GM12878 (cell line): ENCODE measurements at regions not wholly inside any gene's neighbourhood (a gene's known extent, or its start where the extent isn't known, plus 50 kb on each side); places are given as distances from the start of the nearest gene placed in this dataset.
"Not testable (repeated sequence)": the region's sequence is repeated elsewhere in the genome, so short reads cannot be mapped to it uniquely, and the experiment has no call there.

Experiments
- ATAC-seq: fragments of 200-7000 bp; cut with Tn5 transposase; 3 replicates; pipeline ENCODE4 v1.9.1; 2020; ENCODE audit warnings: mild to moderate bottlenecking, moderate library complexity
- BruUV-seq: library from RNA; stranded (reverse); fragments of 400-500 nt; replicated peaks from 2 replicates; lab custom pipeline; 2021; lab: Mats Ljungman, UMichigan
- CTCF ChIA-PET: fragments of 300-600 bp; sonication (Branson Sonifier 250); formaldehyde crosslinking; extraction: SDS; loops from one replicate; lab custom pipeline; 2021; ENCODE audit warnings: inconsistent platforms; lab: Yijun Ruan, JAX
- POLR2A ChIA-PET: fragments of 350-600 bp; formaldehyde crosslinking; extraction: SDS; loops from one replicate; lab custom pipeline; 2021; ENCODE audit warnings: inconsistent platforms; lab: Charles Lee
- RAD21 ChIA-PET: fragments of 300-600 bp; sonication (Branson Sonifier 250); formaldehyde crosslinking; loops from one replicate; lab custom pipeline; 2023; ENCODE audit warnings: antibody characterized with exemption; ENCODE audit not compliant: unreplicated experiment; lab: Charles Lee
- SMC1A ChIA-PET: fragments of 300-600 bp; sonication (Branson Sonifier 250); formaldehyde crosslinking; loops from one replicate; lab custom pipeline; 2023; ENCODE audit not compliant: unreplicated experiment, uncharacterized antibody; lab: Charles Lee
- DNase-seq: peaks from one replicate; pipeline ENCODE4 v3.0.0-alpha.2; 2011; ENCODE audit warnings: low read depth, low spot score
- FAIRE-seq: peaks from 3 replicates; lab custom pipeline; 2011; peaks lifted over from hg19 to GRCh38; lab: Jason Lieb, UNC
- H2AFZ ChIP-seq: 2 replicates; pipeline ENCODE4 v1.6.0; 2011; ENCODE audit warnings: low read depth, low read length, control low read depth; ENCODE audit not compliant: control insufficient read depth
- H3K27ac ChIP-seq: 2 replicates; pipeline ENCODE4 v1.5.1; 2011; ENCODE audit warnings: control low read depth; ENCODE audit not compliant: control insufficient read depth, insufficient read depth
- H3K27me3 ChIP-seq, 2 experiments: replicated peaks in 1 of 2; 2 replicates each; pipeline versions ENCODE4 v1.6.0 to v1.6.1; 2011; ENCODE audit warnings: low read length in 1 of 2; ENCODE audit not compliant: control insufficient read depth in 2 of 2, insufficient read depth in 2 of 2
- H3K36me3 ChIP-seq, 2 experiments: 2 replicates each; pipeline ENCODE4 v1.5.1; 2011; ENCODE audit warnings: low read length in 1 of 2; ENCODE audit not compliant: control insufficient read depth in 2 of 2, insufficient read depth in 2 of 2
- H3K4me1 ChIP-seq: 2 replicates; pipeline ENCODE4 v1.6.1; 2011; ENCODE audit warnings: mild to moderate bottlenecking, low read length, moderate library complexity, mixed read lengths; ENCODE audit not compliant: control insufficient read depth, insufficient read depth
- H3K4me2 ChIP-seq: 2 replicates; pipeline ENCODE4 v1.6.0; 2011; ENCODE audit warnings: control low read depth; ENCODE audit not compliant: control insufficient read depth, insufficient read depth
- H3K4me3 ChIP-seq: fragments of 200-600 bp; sonication (generic); 2 replicates; pipeline ENCODE4 v1.5.1; 2016
- H3K79me2 ChIP-seq: 2 replicates; pipeline ENCODE4 v1.6.0; 2011; ENCODE audit warnings: low read length; ENCODE audit not compliant: control insufficient read depth, insufficient read depth
- H3K9ac ChIP-seq: 2 replicates; pipeline ENCODE4 v1.8.0; 2011; ENCODE audit warnings: low read length, control low read depth, mixed read lengths; ENCODE audit not compliant: control insufficient read depth, insufficient read depth
- H3K9me3 ChIP-seq: replicated peaks from 3 replicates; pipeline ENCODE4 v1.5.1; 2011; ENCODE audit warnings: mild to moderate bottlenecking, low read length; ENCODE audit not compliant: control insufficient read depth, insufficient read depth
- H4K20me1 ChIP-seq: 2 replicates; pipeline ENCODE4 v1.6.0; 2011; ENCODE audit not compliant: control insufficient read depth, insufficient read depth
- MEF2B ChIP-seq: fragments of 450-650 bp; IDR thresholded peaks from 2 replicates; pipeline ENCODE4 v1.6.1; 2018; ENCODE audit warnings: mild to moderate bottlenecking, moderate library complexity; ENCODE audit not compliant: partially characterized antibody, poor library complexity, severe bottlenecking
- WGBS: methylation state at CpG from one replicate; pipeline ENCODE4 v1.1.6; 2016; ENCODE audit warnings: low lambda C conversion rate; ENCODE audit not compliant: insufficient replicate concordance, insufficient coverage; ENCODE audit errors: missing lambda C conversion rate; 5-methylcytosine and 5-hydroxymethylcytosine counted together
- in situ Hi-C: fragments of 300-500 bp; cut with MboI; formaldehyde crosslinking; loops from 9 replicates; pipeline ENCODE4 v1.14.3; 2018; ENCODE audit warnings: mixed read lengths
- intact Hi-C: fragments of 100-400 bp; cut with micrococcal nuclease; formaldehyde crosslinking; loops from one replicate; pipeline ENCODE4 v1.14.2; 2022; ENCODE audit not compliant: unreplicated experiment
- TF ChIP-seq, protein P1 (sequence below): IDR thresholded peaks from 2 replicates; pipeline ENCODE4 v1.6.1; 2012; ENCODE audit warnings: low read depth, low read length, improper control_type of control experiment

- DNase-seq, result no peak
- no peak overlapping the region for H3K4me3 ChIP-seq
- WGBS, result 14% methylated on average over 5 of the region's 5 CpGs
- H3K4me2 ChIP-seq, result no peak overlapping the region
- no peak overlapping the region for H3K9ac ChIP-seq
- TF ChIP-seq MEF2B, result peak; percentile 26
- TF ChIP-seq, protein P1, sequence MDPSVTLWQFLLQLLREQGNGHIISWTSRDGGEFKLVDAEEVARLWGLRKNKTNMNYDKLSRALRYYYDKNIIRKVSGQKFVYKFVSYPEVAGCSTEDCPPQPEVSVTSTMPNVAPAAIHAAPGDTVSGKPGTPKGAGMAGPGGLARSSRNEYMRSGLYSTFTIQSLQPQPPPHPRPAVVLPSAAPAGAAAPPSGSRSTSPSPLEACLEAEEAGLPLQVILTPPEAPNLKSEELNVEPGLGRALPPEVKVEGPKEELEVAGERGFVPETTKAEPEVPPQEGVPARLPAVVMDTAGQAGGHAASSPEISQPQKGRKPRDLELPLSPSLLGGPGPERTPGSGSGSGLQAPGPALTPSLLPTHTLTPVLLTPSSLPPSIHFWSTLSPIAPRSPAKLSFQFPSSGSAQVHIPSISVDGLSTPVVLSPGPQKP, result no peak
- no TSS peak for BruUV-seq
- H3K27ac ChIP-seq, result no peak overlapping the region
- H3K36me3 ChIP-seq, result no peaks in the 10 kb centered on the region
- FAIRE-seq, result no peak
- peak; percentile 50 for ATAC-seq
- no peak overlapping the region; the same call in 1 of the 2 replicates for H2AFZ ChIP-seq
- no peaks in the 10 kb centered on the region for H4K20me1 ChIP-seq
- CTCF ChIA-PET, result interaction anchor here (4.5 kb wide), 1 partner anchor 8 kb away, joined by 21 read pairs; no protein-coding TSS in a partner anchor
- POLR2A ChIA-PET, result no interaction called here
- RAD21 ChIA-PET, result no interaction called here
- SMC1A ChIA-PET, result no interaction called here
- intact Hi-C loops, result loop anchor here (10.0 kb wide), 1 partner anchor 224 kb away; no protein-coding TSS in a partner anchor
- H3K9me3 ChIP-seq, result no peaks in the 10 kb centered on the region; the same call in 2 of the 3 replicates
- H3K27me3 ChIP-seq, result no peaks in the 10 kb centered on the region; a peak in 1 of 4 replicates
- no peaks in the 10 kb centered on the region for H3K79me2 ChIP-seq
- in situ Hi-C loops, result no loop called here
- no peaks in the 10 kb centered on the region for H3K4me1 ChIP-seq
These were observed 56.2 kb upstream of the ARHGEF7 start for GRCh38 chr13:111058796-111059506.

GRCh38 chr13:111058339-111058738 lies 56.8 kb upstream of the ARHGEF7 start:
- H3K9me3 ChIP-seq, ATAC-seq, BruUV-seq, RAD21 ChIA-PET, FAIRE-seq, H3K36me3 ChIP-seq, DNase-seq, H3K4me2 ChIP-seq, H3K27ac ChIP-seq, in situ Hi-C loops, H4K20me1 ChIP-seq, H3K27me3 ChIP-seq, H3K9ac ChIP-seq, H3K79me2 ChIP-seq, H2AFZ ChIP-seq, H3K4me3 ChIP-seq, H3K4me1 ChIP-seq: not testable (repeated sequence)
- intact Hi-C loops, result loop anchor here (10.0 kb wide), 1 partner anchor 224 kb away; no protein-coding TSS in a partner anchor
- ChIA-PET SMC1A (interaction anchor here (1.2 to 1.3 kb wide), 2 partner anchors 9 to 10 kb away, joined by 4 to 8 read pairs; no protein-coding TSS in a partner anchor), CTCF (interaction anchor here (2.2 to 4.5 kb wide), 2 partner anchors 9 to 12 kb away, joined by 4 to 21 read pairs; no protein-coding TSS in a partner anchor), POLR2A (interaction anchor here (0.6 kb wide), 1 partner anchor 22 kb away, joined by 3 read pairs; no protein-coding TSS in a partner anchor)
